B cell (primary cell): ENCODE measurements at regions not wholly inside any gene's neighbourhood (a gene's known extent, or its start where the extent isn't known, plus 50 kb on each side); places are given as distances from the start of the nearest gene placed in this dataset.
"Not testable (repeated sequence)": the region's sequence is repeated elsewhere in the genome, so short reads cannot be mapped to it uniquely, and the experiment has no call there.

Source experiments
- ATAC-seq: fragments of 200-7000 bp; cut with Tn5 transposase; one replicate; pipeline ENCODE4 v1.10.0; 2021; ENCODE audit warnings: low read depth, mild to moderate bottlenecking, moderate number of reproducible peaks, moderate library complexity
- CTCF ChIA-PET: fragments of 350-600 bp; sonication (Branson Sonifier 250); formaldehyde crosslinking; loops from one replicate; lab custom pipeline; 2021; ENCODE audit warnings: antibody characterized with exemption, inconsistent platforms; lab: Charles Lee
- POLR2A ChIA-PET: fragments of 350-600 bp; sonication (Branson Sonifier 250); formaldehyde crosslinking; loops from one replicate; lab custom pipeline; 2021; ENCODE audit warnings: antibody characterized with exemption; lab: Charles Lee
- DNase-seq: peaks from one replicate; pipeline ENCODE4 v3.0.0; 2013
- H2AFZ ChIP-seq: 2 replicates; pipeline ENCODE4 v1.6.1; 2012; ENCODE audit warnings: mild to moderate bottlenecking, low read depth, low read length; ENCODE audit not compliant: insufficient read depth, poor library complexity, severe bottlenecking
- H3K27ac ChIP-seq, 2 donors: 1 replicate in 1 of 2; 2 replicates in 1 of 2; pipeline ENCODE4 v1.5.1; 2012 to 2013; ENCODE audit warnings: low read length in 2 of 2, mild to moderate bottlenecking in 2 of 2, moderate library complexity in 1 of 2
- H3K27me3 ChIP-seq, 4 experiments: fragments of 200-600 bp in 1 of 4; sonication (generic) in 1 of 4; replicated peaks in 1 of 4; 1 replicate in 2 of 4; 2 replicates in 2 of 4; pipeline versions ENCODE4 v1.6.1 to v1.7.0; 2013 to 2016; ENCODE audit warnings: low read length in 3 of 4, mild to moderate bottlenecking in 2 of 4, mixed read lengths in 1 of 4, moderate library complexity in 1 of 4; ENCODE audit not compliant: insufficient read depth in 4 of 4, control insufficient read depth in 3 of 4; ENCODE audit errors: control extremely low read depth in 1 of 4
- H3K36me3 ChIP-seq, 2 experiments: replicated peaks in 1 of 2; 1 replicate in 1 of 2; 2 replicates in 1 of 2; pipeline versions ENCODE4 v1.6.1 to v1.7.1; 2013; ENCODE audit warnings: low read length in 1 of 2; ENCODE audit not compliant: insufficient read depth in 2 of 2, control insufficient read depth in 1 of 2; ENCODE audit errors: control extremely low read depth in 1 of 2, extremely low read depth in 1 of 2
- H3K4me1 ChIP-seq, 2 donors: fragments of 200-600 bp in 1 of 2; sonication (generic) in 1 of 2; 1 replicate in 1 of 2; 2 replicates in 1 of 2; pipeline versions ENCODE4 v1.5.1 to v1.6.1; 2013 to 2017; ENCODE audit warnings: low read length in 2 of 2; ENCODE audit not compliant: control insufficient read depth in 2 of 2, insufficient read depth in 2 of 2
- H3K4me2 ChIP-seq: replicated peaks from 2 replicates; pipeline ENCODE3; 2012; ENCODE audit warnings: mild to moderate bottlenecking, low read depth, low read length; ENCODE audit not compliant: poor library complexity, severe bottlenecking
- H3K4me3 ChIP-seq, 5 experiments: fragments of 200-600 bp in 1 of 5; sonication (generic) in 1 of 5; 1 replicate in 3 of 5; 2 replicates in 2 of 5; pipeline versions ENCODE4 v1.5.1 to v1.7.0; 2011 to 2016; ENCODE audit warnings: low read length in 4 of 5, mild to moderate bottlenecking in 4 of 5, low read depth in 2 of 5, control low read depth in 1 of 5, moderate library complexity in 1 of 5; ENCODE audit not compliant: insufficient read depth in 1 of 5; ENCODE audit errors: control extremely low read depth in 1 of 5, extremely low read depth in 1 of 5
- H3K79me2 ChIP-seq: fragments of 200-600 bp; sonication (generic); one replicate; pipeline ENCODE4 v1.6.0; 2016; ENCODE audit warnings: low read length; ENCODE audit not compliant: control insufficient read depth, insufficient read depth
- H3K9ac ChIP-seq: fragments of 200-600 bp; sonication (generic); 2 replicates; pipeline ENCODE4 v1.6.1; 2017; ENCODE audit warnings: mild to moderate bottlenecking, low read length, moderate library complexity
- H3K9me3 ChIP-seq, 3 donors: one replicate each; pipeline versions ENCODE4 v1.6.1 to v1.7.1; 2013; ENCODE audit warnings: low read length in 2 of 3; ENCODE audit not compliant: control insufficient read depth in 2 of 3, insufficient read depth in 1 of 3; ENCODE audit errors: control extremely low read depth in 1 of 3
- H4K20me1 ChIP-seq: 2 replicates; pipeline ENCODE4 v1.6.0; 2012; ENCODE audit warnings: mild to moderate bottlenecking, low read length; ENCODE audit not compliant: insufficient read depth, control insufficient read depth, poor library complexity, severe bottlenecking
- H3K27ac Mint-ChIP-seq: one replicate; pipeline ENCODE4 v1.8.0; 2021; ENCODE audit warnings: mixed read lengths
- H3K27me3 Mint-ChIP-seq: one replicate; pipeline ENCODE4 v1.8.0; 2021; ENCODE audit warnings: mixed read lengths
- H3K4me1 Mint-ChIP-seq: one replicate; pipeline ENCODE4 v1.8.0; 2021; ENCODE audit warnings: mixed read lengths
- H3K4me3 Mint-ChIP-seq: one replicate; pipeline ENCODE4 v1.8.0; 2021; ENCODE audit warnings: mixed read lengths
- H3K9me3 Mint-ChIP-seq: one replicate; pipeline ENCODE4 v1.8.0; 2022; ENCODE audit warnings: mixed read lengths; ENCODE audit not compliant: insufficient read depth
- WGBS: methylation state at CpG from one replicate; pipeline ENCODE4 v1.1.5; 2013; ENCODE audit warnings: missing lambda C conversion rate; ENCODE audit not compliant: insufficient coverage; 5-methylcytosine and 5-hydroxymethylcytosine counted together
- intact Hi-C: fragments of 100-400 bp; cut with micrococcal nuclease; formaldehyde crosslinking; loops from one replicate; pipeline ENCODE4 v1.10.0; 2022
- TF ChIP-seq, protein P1 (sequence below): fragments of 200-600 bp; IDR thresholded peaks from one replicate; pipeline ENCODE4 v1.8.0; 2022; ENCODE audit warnings: antibody characterized with exemption, mild to moderate bottlenecking

DNA sequence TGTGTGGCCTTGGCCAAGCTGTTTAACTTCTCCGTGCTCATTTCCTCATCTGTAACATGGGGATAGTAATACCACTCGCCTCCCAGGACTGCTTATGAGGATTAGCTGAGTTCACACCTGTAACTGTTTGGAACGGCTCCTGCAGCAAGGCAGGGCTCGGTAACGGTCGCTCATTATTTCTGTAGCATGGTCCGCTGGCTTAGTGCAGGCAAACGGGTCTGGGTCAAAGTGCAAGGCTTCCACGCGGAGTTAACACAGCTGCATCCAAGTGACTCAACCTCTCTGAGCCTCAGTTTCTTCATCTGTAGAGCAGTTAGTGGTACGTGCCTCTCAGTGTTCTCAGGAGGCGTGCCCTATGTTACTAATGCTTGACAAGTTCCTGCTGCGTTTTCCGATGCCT is 94.3 kb upstream of the YWHAQ start:
- H3K9me3 Mint-ChIP-seq = no peaks in the 10 kb centered on the region
- H3K4me2 ChIP-seq = no peak overlapping the region
- H2AFZ ChIP-seq = no peak overlapping the region

DNA sequence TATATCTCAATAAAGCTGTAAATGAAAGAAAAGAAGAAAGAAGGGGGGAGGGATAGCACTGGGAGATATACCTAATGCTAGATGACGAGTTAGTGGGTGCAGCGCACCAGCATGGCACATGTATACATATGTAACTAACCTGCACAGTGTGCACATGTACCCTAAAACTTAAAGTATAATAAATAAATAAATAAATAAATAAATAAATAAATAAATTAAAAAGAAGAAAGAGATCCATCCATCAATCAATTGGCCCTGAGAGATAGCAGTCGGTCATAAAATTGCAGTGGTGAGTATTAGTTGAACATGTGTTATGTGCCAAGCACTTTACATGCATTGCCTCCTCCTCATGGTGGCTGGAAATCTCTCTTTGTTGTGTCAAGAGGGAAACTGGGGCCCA is 95.2 kb upstream of the YWHAQ start:
- intact Hi-C loops, H3K79me2 ChIP-seq, H3K4me2 ChIP-seq, POLR2A ChIA-PET, H3K36me3 ChIP-seq, H2AFZ ChIP-seq, H3K27ac Mint-ChIP-seq, DNase-seq, H3K4me3 ChIP-seq, H3K4me1 ChIP-seq, H3K27me3 ChIP-seq, H3K4me3 Mint-ChIP-seq, H3K27me3 Mint-ChIP-seq, ATAC-seq, H3K4me1 Mint-ChIP-seq, H3K9ac ChIP-seq, H4K20me1 ChIP-seq, CTCF ChIA-PET, H3K9me3 Mint-ChIP-seq, H3K27ac ChIP-seq, H3K9me3 ChIP-seq: not testable (repeated sequence)
- no CpG with 5 or more reads among the region's 3 CpGs for WGBS

More for the DNA sequence above, 94.3 kb upstream of the YWHAQ start:
- intact Hi-C loops = no loop called here
- H3K4me3 Mint-ChIP-seq = no peak overlapping the region
- TF ChIP-seq, protein P1, sequence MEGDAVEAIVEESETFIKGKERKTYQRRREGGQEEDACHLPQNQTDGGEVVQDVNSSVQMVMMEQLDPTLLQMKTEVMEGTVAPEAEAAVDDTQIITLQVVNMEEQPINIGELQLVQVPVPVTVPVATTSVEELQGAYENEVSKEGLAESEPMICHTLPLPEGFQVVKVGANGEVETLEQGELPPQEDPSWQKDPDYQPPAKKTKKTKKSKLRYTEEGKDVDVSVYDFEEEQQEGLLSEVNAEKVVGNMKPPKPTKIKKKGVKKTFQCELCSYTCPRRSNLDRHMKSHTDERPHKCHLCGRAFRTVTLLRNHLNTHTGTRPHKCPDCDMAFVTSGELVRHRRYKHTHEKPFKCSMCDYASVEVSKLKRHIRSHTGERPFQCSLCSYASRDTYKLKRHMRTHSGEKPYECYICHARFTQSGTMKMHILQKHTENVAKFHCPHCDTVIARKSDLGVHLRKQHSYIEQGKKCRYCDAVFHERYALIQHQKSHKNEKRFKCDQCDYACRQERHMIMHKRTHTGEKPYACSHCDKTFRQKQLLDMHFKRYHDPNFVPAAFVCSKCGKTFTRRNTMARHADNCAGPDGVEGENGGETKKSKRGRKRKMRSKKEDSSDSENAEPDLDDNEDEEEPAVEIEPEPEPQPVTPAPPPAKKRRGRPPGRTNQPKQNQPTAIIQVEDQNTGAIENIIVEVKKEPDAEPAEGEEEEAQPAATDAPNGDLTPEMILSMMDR = no peak
- Histone ChIP-seq H3K27ac (no peak overlapping the region), H3K9me3 (no peaks in the 10 kb centered on the region), H3K9ac (no peak overlapping the region), H3K27me3 (no peaks in the 10 kb centered on the region), H4K20me1 (no peaks in the 10 kb centered on the region), H3K4me1 (peaks cover 8 to 9% of the 10 kb centered on the region in 2 donors), H3K36me3 (no peaks in the 10 kb centered on the region), H3K79me2 (no peaks in the 10 kb centered on the region), H3K4me3 (no peak overlapping the region)
- ATAC-seq (no peak), DNase-seq (no peak)
- ChIA-PET CTCF (no interaction called here), POLR2A (no interaction called here)
- WGBS = 93% methylated on average over 14 of the region's 14 CpGs
- H3K4me1 Mint-ChIP-seq = peaks cover 5% of the 10 kb centered on the region
- no peaks in the 10 kb centered on the region for H3K27me3 Mint-ChIP-seq
- no peak overlapping the region for H3K27ac Mint-ChIP-seq

DNA sequence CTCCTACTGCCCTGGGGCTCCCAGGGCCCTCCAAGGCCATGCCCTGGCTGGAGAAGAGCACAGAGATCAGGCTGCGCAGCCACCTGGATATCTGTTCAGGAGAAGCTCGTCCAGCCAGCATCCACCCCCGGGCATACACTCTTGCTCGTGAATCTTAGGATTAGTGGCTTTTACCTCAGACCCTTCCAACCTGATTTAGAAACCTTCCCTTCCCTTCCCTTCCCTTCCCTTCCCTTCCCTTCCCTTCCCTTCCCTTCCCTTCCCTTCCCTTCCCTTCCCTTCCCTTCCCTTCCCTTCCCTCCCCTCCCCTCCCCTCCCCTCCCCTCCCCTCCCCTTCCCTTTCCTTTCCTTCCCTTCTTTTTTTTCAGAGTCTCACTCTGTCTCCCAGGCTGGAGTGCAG is 99.7 kb upstream of the YWHAQ start:
- POLR2A ChIA-PET, DNase-seq: not testable (repeated sequence)

More for the DNA sequence above, 99.7 kb upstream of the YWHAQ start:
- intact Hi-C loops, H3K9me3 Mint-ChIP-seq, H3K4me1 ChIP-seq, H3K27me3 Mint-ChIP-seq, H3K4me1 Mint-ChIP-seq, H3K36me3 ChIP-seq, H3K27ac ChIP-seq, H2AFZ ChIP-seq, H3K9me3 ChIP-seq, ATAC-seq, H3K9ac ChIP-seq, H3K27me3 ChIP-seq, H3K79me2 ChIP-seq, H3K27ac Mint-ChIP-seq, CTCF ChIA-PET, H3K4me3 Mint-ChIP-seq, H3K4me2 ChIP-seq, H3K4me3 ChIP-seq, H4K20me1 ChIP-seq: not testable (repeated sequence)
- 91% methylated on average over 4 of the region's 4 CpGs for WGBS
